OCI-LY1 (cell line): ENCODE measurements at regions not wholly inside any gene's neighbourhood (a gene's known extent, or its start where the extent isn't known, plus 50 kb on each side); places are given as distances from the start of the nearest gene placed in this dataset.

Source experiments
- H2AFZ ChIP-seq: fragments of 200-600 bp; sonication (generic), shearing (Covaris generic); 2 replicates; pipeline ENCODE4 v1.6.0; 2014; ENCODE audit warnings: antibody characterized with exemption, mild to moderate bottlenecking, low read length
- H3F3A ChIP-seq: fragments of 200-600 bp; sonication (generic), shearing (Covaris generic); 2 replicates; pipeline ENCODE4 v1.6.0; 2014; ENCODE audit warnings: mild to moderate bottlenecking, antibody characterized with exemption, low read length, moderate library complexity; ENCODE audit not compliant: insufficient read depth
- H3K27ac ChIP-seq: fragments of 200-600 bp; sonication (generic); 2 replicates; pipeline ENCODE4 v1.5.1; 2014; ENCODE audit warnings: low read length, mixed run types, mild to moderate bottlenecking, low read depth; ENCODE audit not compliant: poor library complexity, severe bottlenecking
- H3K27me3 ChIP-seq: fragments of 200-600 bp; sonication (generic); 2 replicates; pipeline ENCODE4 v1.6.0; 2014; ENCODE audit warnings: antibody characterized with exemption, mild to moderate bottlenecking, low read length, moderate library complexity; ENCODE audit not compliant: insufficient read depth
- H3K36me3 ChIP-seq: fragments of 200-600 bp; sonication (generic); 2 replicates; pipeline ENCODE4 v1.6.1; 2014; ENCODE audit warnings: mild to moderate bottlenecking, antibody characterized with exemption, low read length, moderate library complexity, mixed read lengths; ENCODE audit not compliant: insufficient read depth
- H3K4me1 ChIP-seq: fragments of 200-600 bp; sonication (generic); 2 replicates; pipeline ENCODE4 v1.5.1; 2014; ENCODE audit warnings: mild to moderate bottlenecking, low read length, moderate library complexity; ENCODE audit not compliant: insufficient read depth, severe bottlenecking
- H3K4me2 ChIP-seq: fragments of 200-600 bp; sonication (generic), shearing (Covaris generic); 2 replicates; pipeline ENCODE4 v1.6.1; 2014; ENCODE audit warnings: low read length
- H3K4me3 ChIP-seq: fragments of 200-600 bp; sonication (generic); 2 replicates; pipeline ENCODE4 v1.5.1; 2014; ENCODE audit warnings: low read length, low read depth, mild to moderate bottlenecking, mixed read lengths; ENCODE audit not compliant: poor library complexity, severe bottlenecking
- H3K79me2 ChIP-seq: fragments of 200-600 bp; shearing (Covaris generic); 2 replicates; pipeline ENCODE4 v1.6.1; 2016; ENCODE audit warnings: mixed run types, low read length, mixed read lengths; ENCODE audit not compliant: insufficient read depth
- H3K9ac ChIP-seq: fragments of 200-600 bp; sonication (generic), shearing (Covaris generic); 2 replicates; pipeline ENCODE4 v1.6.1; 2014; ENCODE audit warnings: mild to moderate bottlenecking, low read length, mixed read lengths
- H3K9me2 ChIP-seq: fragments of 200-600 bp; sonication (generic), shearing (Covaris generic); 2 replicates; pipeline ENCODE4 v1.6.1; 2014; ENCODE audit warnings: low read depth, mild to moderate bottlenecking, low read length, mixed read lengths
- H3K9me3 ChIP-seq: fragments of 200-600 bp; shearing (Covaris generic); 2 replicates; pipeline ENCODE4 v1.6.1; 2014; ENCODE audit warnings: low read length, mixed read lengths
- H4K20me1 ChIP-seq: fragments of 200-600 bp; sonication (generic), shearing (Covaris generic); 2 replicates; pipeline ENCODE4 v1.6.0; 2016; ENCODE audit warnings: mild to moderate bottlenecking, low read length; ENCODE audit not compliant: insufficient read depth
- EZH2 ChIP-seq: fragments of 200-600 bp; sonication (generic), shearing (Covaris generic); IDR thresholded peaks from 2 replicates; pipeline ENCODE4 v1.8.0; 2017; ENCODE audit warnings: borderline replicate concordance, mixed run types, mild to moderate bottlenecking, antibody characterized with exemption, low read length, moderate library complexity, mixed read lengths
- TF ChIP-seq, protein P1 (sequence below): fragments of 200-600 bp; sonication (generic), shearing (Covaris generic); IDR thresholded peaks from 2 replicates; pipeline ENCODE4 v1.5.1; 2017; ENCODE audit warnings: mild to moderate bottlenecking, antibody characterized with exemption, low read length, moderate library complexity, mixed read lengths

DNA sequence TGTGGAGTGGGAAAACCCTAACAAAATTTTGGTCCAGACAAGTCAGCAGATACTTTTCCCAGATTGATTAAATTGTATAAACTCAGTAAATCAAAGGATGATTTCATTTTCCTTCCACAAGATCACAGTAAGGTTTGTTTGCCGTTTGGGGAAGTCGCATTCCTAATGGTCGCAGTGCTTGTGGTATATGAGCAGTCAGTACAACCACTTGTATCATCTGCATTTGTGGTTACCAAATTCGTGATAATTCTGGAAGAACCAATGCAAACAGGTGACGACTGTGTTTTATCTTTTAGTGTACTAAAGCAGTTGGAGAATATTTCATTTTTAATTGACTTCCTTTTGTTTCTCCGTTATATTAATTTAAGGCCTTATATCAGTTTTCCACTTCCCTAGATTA, 100.0 kb upstream of the CNTN6 start:
- Histone ChIP-seq H3K79me2 (no peaks in the 10 kb centered on the region), H3K4me3 (no peak overlapping the region), H3K9me2 (no peaks in the 10 kb centered on the region), H2AFZ (no peak overlapping the region), H3K36me3 (no peaks in the 10 kb centered on the region), H3K27ac (no peak overlapping the region), H3K4me2 (no peak overlapping the region), H4K20me1 (no peaks in the 10 kb centered on the region), H3F3A (no peaks in the 10 kb centered on the region), H3K27me3 (no peaks in the 10 kb centered on the region), H3K9me3 (no peaks in the 10 kb centered on the region), H3K4me1 (no peaks in the 10 kb centered on the region), H3K9ac (no peak overlapping the region)
- no peak for TF ChIP-seq EZH2
- TF ChIP-seq, protein P1, sequence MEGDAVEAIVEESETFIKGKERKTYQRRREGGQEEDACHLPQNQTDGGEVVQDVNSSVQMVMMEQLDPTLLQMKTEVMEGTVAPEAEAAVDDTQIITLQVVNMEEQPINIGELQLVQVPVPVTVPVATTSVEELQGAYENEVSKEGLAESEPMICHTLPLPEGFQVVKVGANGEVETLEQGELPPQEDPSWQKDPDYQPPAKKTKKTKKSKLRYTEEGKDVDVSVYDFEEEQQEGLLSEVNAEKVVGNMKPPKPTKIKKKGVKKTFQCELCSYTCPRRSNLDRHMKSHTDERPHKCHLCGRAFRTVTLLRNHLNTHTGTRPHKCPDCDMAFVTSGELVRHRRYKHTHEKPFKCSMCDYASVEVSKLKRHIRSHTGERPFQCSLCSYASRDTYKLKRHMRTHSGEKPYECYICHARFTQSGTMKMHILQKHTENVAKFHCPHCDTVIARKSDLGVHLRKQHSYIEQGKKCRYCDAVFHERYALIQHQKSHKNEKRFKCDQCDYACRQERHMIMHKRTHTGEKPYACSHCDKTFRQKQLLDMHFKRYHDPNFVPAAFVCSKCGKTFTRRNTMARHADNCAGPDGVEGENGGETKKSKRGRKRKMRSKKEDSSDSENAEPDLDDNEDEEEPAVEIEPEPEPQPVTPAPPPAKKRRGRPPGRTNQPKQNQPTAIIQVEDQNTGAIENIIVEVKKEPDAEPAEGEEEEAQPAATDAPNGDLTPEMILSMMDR, result no peak

DNA sequence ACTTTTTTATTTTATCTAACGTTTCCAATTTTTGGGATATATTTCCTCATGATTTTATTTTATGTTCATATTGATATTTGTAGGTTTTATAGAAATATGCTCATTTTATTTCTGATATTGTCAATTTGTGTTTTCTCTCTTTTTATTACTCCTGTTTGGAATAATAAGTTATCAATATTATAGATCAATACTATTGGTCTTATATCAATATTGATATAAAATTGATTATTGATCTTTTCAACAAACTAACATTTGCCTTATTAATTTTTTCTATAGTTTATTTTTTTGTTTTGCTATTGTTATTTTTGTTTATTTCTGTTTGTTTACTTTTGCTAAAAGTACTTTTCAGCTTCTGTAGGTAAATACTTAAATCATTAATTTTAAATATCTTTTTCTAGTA, 90.8 kb upstream of the CNTN6 start:
- H3K79me2 ChIP-seq, result no peaks in the 10 kb centered on the region
- TF ChIP-seq, protein P1, result no peak
- no peak for TF ChIP-seq EZH2
- H3K27ac ChIP-seq, result no peak overlapping the region

DNA sequence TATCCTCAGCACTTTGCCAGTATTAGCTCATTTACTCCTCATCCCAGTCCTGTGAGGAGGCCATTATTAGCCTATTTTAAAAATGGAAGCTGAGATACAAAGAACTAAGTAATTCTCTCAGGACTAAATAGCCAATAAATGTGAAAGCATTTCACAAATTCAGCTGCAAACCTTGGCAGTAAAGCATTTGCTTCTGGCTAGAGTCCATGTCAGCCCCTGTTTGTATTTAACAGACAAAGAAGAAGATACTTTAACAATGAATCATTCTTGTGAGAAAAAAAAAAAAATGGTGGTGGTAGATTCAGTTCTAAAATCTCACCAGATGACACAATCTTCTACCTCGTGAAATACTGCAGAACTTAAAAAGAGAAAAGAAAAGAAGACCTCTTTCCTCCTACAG, 85.0 kb upstream of the CNTN6 start:
- Histone ChIP-seq H3K9ac (no peak overlapping the region), H3K4me1 (no peaks in the 10 kb centered on the region), H3K27me3 (no peaks in the 10 kb centered on the region), H3K36me3 (no peaks in the 10 kb centered on the region), H3K4me3 (no peak overlapping the region), H3K27ac (no peak overlapping the region), H3K79me2 (no peaks in the 10 kb centered on the region), H3F3A (no peaks in the 10 kb centered on the region), H4K20me1 (no peaks in the 10 kb centered on the region), H3K9me2 (no peaks in the 10 kb centered on the region), H3K9me3 (no peaks in the 10 kb centered on the region), H3K4me2 (no peak overlapping the region), H2AFZ (no peak overlapping the region; the same call in 1 of the 2 replicates)
- no peak for TF ChIP-seq EZH2
- TF ChIP-seq, protein P1, result no peak

More for the DNA sequence above, 90.8 kb upstream of the CNTN6 start:
- no peaks in the 10 kb centered on the region for H3F3A ChIP-seq
- H3K4me1 ChIP-seq, result no peaks in the 10 kb centered on the region
- H3K9ac ChIP-seq, result no peak overlapping the region
- H4K20me1 ChIP-seq, result no peaks in the 10 kb centered on the region
- no peak overlapping the region for H2AFZ ChIP-seq
- no peaks in the 10 kb centered on the region for H3K9me3 ChIP-seq
- no peaks in the 10 kb centered on the region for H3K27me3 ChIP-seq
- no peaks in the 10 kb centered on the region for H3K36me3 ChIP-seq
- H3K4me2 ChIP-seq, result no peak overlapping the region
- no peak overlapping the region for H3K4me3 ChIP-seq
- H3K9me2 ChIP-seq, result no peaks in the 10 kb centered on the region
